DOHH2 (cell line): ENCODE measurements at regions not wholly inside any gene's neighbourhood (a gene's known extent, or its start where the extent isn't known, plus 50 kb on each side); places are given as distances from the start of the nearest gene placed in this dataset.

Experiments
- H3F3A ChIP-seq: fragments of 200-600 bp; sonication (generic), shearing (Covaris generic); 2 replicates; pipeline ENCODE4 v1.6.0; 2016; ENCODE audit warnings: antibody characterized with exemption, mild to moderate bottlenecking; ENCODE audit not compliant: control insufficient read depth, insufficient read depth
- H3K27ac ChIP-seq: fragments of 200-600 bp; sonication (generic); 2 replicates; pipeline ENCODE4 v1.5.1; 2014; ENCODE audit warnings: low read depth, mild to moderate bottlenecking, low read length, moderate library complexity
- H3K27me3 ChIP-seq: fragments of 200-600 bp; sonication (generic); 2 replicates; pipeline ENCODE4 v1.6.1; 2014; ENCODE audit warnings: mild to moderate bottlenecking, low read length, mixed read lengths; ENCODE audit not compliant: control insufficient read depth
- H3K36me3 ChIP-seq: fragments of 200-600 bp; sonication (generic); 2 replicates; pipeline ENCODE4 v1.6.1; 2014; ENCODE audit warnings: mild to moderate bottlenecking, low read length, moderate library complexity, mixed read lengths; ENCODE audit not compliant: control insufficient read depth
- H3K4me1 ChIP-seq: fragments of 200-600 bp; sonication (generic); 2 replicates; pipeline ENCODE4 v1.6.1; 2014; ENCODE audit warnings: mild to moderate bottlenecking, low read length, mixed read lengths; ENCODE audit not compliant: control insufficient read depth
- H3K4me2 ChIP-seq: fragments of 200-600 bp; sonication (generic); 2 replicates; pipeline ENCODE4 v1.6.0; 2014; ENCODE audit warnings: mild to moderate bottlenecking, low read length, moderate library complexity
- H3K4me3 ChIP-seq: fragments of 200-600 bp; sonication (generic); 2 replicates; pipeline ENCODE4 v1.5.1; 2014; ENCODE audit warnings: mild to moderate bottlenecking, low read length, mixed read lengths
- H3K79me2 ChIP-seq: fragments of 200-600 bp; sonication (generic); 2 replicates; pipeline ENCODE4 v1.6.1; 2014; ENCODE audit warnings: mild to moderate bottlenecking, low read length, mixed read lengths; ENCODE audit not compliant: control insufficient read depth
- H3K9me2 ChIP-seq: fragments of 200-600 bp; sonication (generic); replicated peaks from 2 replicates; pipeline ENCODE4 v1.6.1; 2014; ENCODE audit warnings: mild to moderate bottlenecking, low read length, mixed read lengths; ENCODE audit not compliant: control insufficient read depth
- H3K9me3 ChIP-seq: fragments of 200-600 bp; sonication (generic); 2 replicates; pipeline ENCODE4 v1.6.1; 2014; ENCODE audit warnings: antibody characterized with exemption, low read length, mixed read lengths; ENCODE audit not compliant: control insufficient read depth, insufficient read depth
- H4K20me1 ChIP-seq: fragments of 200-600 bp; sonication (generic); 2 replicates; pipeline ENCODE4 v1.6.0; 2014; ENCODE audit warnings: low read depth, mild to moderate bottlenecking, antibody characterized with exemption, low read length, moderate library complexity; ENCODE audit not compliant: control insufficient read depth, insufficient read depth
- CTCF ChIP-seq: fragments of 200-600 bp; sonication (generic); IDR thresholded peaks from one replicate; pipeline ENCODE4 v1.5.1; 2014; ENCODE audit warnings: antibody characterized with exemption, mild to moderate bottlenecking, low read depth, low read length; ENCODE audit not compliant: poor library complexity, severe bottlenecking
- EZH2phosphoT487 ChIP-seq: fragments of 200-600 bp; sonication (generic); IDR thresholded peaks from 2 replicates; pipeline ENCODE4 v1.6.1; 2017; ENCODE audit warnings: borderline replicate concordance, mild to moderate bottlenecking, antibody characterized with exemption, low read length, moderate library complexity, mixed read lengths

GRCh38 chr6:137342607-137343190, 123.5 kb upstream of the IFNGR1 start:
- H3K9me2 ChIP-seq: no peaks in the 10 kb centered on the region
- H3K4me3 ChIP-seq: peak overlapping the region; percentile 56
- no peak for TF ChIP-seq CTCF
- TF ChIP-seq EZH2phosphoT487: no peak

GRCh38 chr6:137341681-137342195, 122.6 kb upstream of the IFNGR1 start:
- H3K27ac ChIP-seq: no peak overlapping the region
- no peaks in the 10 kb centered on the region for H3K27me3 ChIP-seq
- H4K20me1 ChIP-seq: no peaks in the 10 kb centered on the region
- H3K4me2 ChIP-seq: peak overlapping the region; percentile 51
- H3K36me3 ChIP-seq: no peaks in the 10 kb centered on the region
- peak; percentile 55 for TF ChIP-seq CTCF
- no peak for TF ChIP-seq EZH2phosphoT487
- H3K4me3 ChIP-seq: no peak overlapping the region
- no peaks in the 10 kb centered on the region for H3K9me3 ChIP-seq
- no peaks in the 10 kb centered on the region for H3K9me2 ChIP-seq
- H3K4me1 ChIP-seq: peaks cover 10% of the 10 kb centered on the region
- H3K79me2 ChIP-seq: no peaks in the 10 kb centered on the region
- H3F3A ChIP-seq: no peaks in the 10 kb centered on the region

More at GRCh38 chr6:137342607-137343190, 123.5 kb upstream of the IFNGR1 start:
- H4K20me1 ChIP-seq: no peaks in the 10 kb centered on the region
- no peaks in the 10 kb centered on the region for H3K79me2 ChIP-seq
- H3K36me3 ChIP-seq: no peaks in the 10 kb centered on the region
- no peak overlapping the region for H3K27ac ChIP-seq
- no peaks in the 10 kb centered on the region for H3F3A ChIP-seq
- H3K9me3 ChIP-seq: no peaks in the 10 kb centered on the region
- H3K4me2 ChIP-seq: peak overlapping the region; percentile 51
- no peaks in the 10 kb centered on the region for H3K27me3 ChIP-seq
- peaks cover 10% of the 10 kb centered on the region for H3K4me1 ChIP-seq

GRCh38 chr6:137339929-137340559, 120.9 kb upstream of the IFNGR1 start:
- no peak overlapping the region for H3K4me2 ChIP-seq
- H3K36me3 ChIP-seq: no peaks in the 10 kb centered on the region
- peaks cover 10% of the 10 kb centered on the region for H3K4me1 ChIP-seq
- no peak overlapping the region for H3K27ac ChIP-seq
- no peaks in the 10 kb centered on the region for H3K27me3 ChIP-seq
- no peak overlapping the region for H3K4me3 ChIP-seq
- no peaks in the 10 kb centered on the region for H3K9me2 ChIP-seq
- H4K20me1 ChIP-seq: no peaks in the 10 kb centered on the region
- H3K79me2 ChIP-seq: no peaks in the 10 kb centered on the region
- no peaks in the 10 kb centered on the region for H3K9me3 ChIP-seq
- no peak for TF ChIP-seq EZH2phosphoT487
- no peak for TF ChIP-seq CTCF
- H3F3A ChIP-seq: no peaks in the 10 kb centered on the region
